AG10803 (cell line): ENCODE measurements at regions not wholly inside any gene's neighbourhood (a gene's known extent, or its start where the extent isn't known, plus 50 kb on each side); places are given as distances from the start of the nearest gene placed in this dataset.

Source experiments
- DNase-seq: peaks from one replicate; pipeline ENCODE4 v3.0.0; 2010; ENCODE audit warnings: low read depth
- H3K4me3 ChIP-seq: 2 replicates; pipeline ENCODE4 v1.5.1; 2011; ENCODE audit warnings: mild to moderate bottlenecking, low read length, control low read depth
- CTCF ChIP-seq: conservative IDR thresholded peaks from 2 replicates; pipeline ENCODE4 v1.5.1; 2011; ENCODE audit warnings: mild to moderate bottlenecking, low read length, control low read depth, inconsistent platforms

GRCh38 chr16:51916231-51916630 lies 630.7 kb downstream of the TOX3 start:
- DNase-seq, result no peak
- H3K4me3 ChIP-seq, result no peak overlapping the region
- no peak for TF ChIP-seq CTCF

DNA sequence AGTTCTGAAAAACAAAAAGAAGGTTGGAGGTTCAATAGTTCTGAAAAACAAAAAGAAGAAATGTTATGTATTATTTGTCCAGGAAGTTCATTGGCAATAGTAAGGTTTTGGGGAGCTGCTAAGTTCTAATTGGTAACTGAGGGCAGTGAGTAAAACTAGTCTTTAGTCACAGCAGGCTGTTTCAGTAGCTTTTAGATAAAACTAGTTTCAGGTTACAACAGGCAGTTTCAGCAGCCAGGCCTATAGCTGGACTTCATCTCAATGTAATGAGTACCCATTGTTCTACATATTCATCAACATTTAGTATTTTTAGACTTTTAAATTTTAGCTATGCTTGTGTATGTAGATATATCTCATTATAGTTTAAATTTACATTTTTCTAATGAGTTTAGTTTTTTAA lies 639.3 kb downstream of the TOX3 start:
- TF ChIP-seq CTCF, result no peak
- no peak for DNase-seq

DNA sequence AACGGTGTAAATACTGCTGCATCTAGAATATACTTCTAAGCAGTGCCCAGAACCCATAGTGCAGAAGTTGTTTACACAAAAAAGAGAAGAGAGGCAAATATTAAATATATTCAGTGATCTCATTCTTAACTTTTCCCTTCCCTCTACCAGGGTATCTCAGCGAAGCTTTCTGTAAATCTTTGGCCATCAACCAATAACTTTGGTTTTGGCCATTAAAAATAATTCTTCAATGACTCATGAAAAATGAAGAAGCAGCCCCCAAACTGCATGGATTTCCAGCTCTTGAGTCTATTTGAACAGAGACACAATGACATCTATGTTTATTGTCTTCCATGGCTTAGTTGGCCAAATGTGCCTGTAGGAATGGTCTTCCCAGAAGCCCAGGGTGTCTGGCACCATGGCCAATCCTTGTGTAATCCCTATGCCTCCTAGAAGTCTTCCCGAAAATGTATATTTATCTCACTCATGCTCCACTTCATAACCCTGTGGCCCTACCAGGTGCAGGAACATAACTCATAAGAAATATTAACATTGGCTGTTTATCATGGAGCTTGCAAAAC lies 646.6 kb downstream of the TOX3 start:
- H3K4me3 ChIP-seq, result no peak overlapping the region
- TF ChIP-seq CTCF, result no peak

More for the DNA sequence above, 639.3 kb downstream of the TOX3 start:
- no peak overlapping the region for H3K4me3 ChIP-seq

GRCh38 chr16:51898872-51899271 lies 648.1 kb downstream of the TOX3 start:
- no peak for TF ChIP-seq CTCF
- no peak overlapping the region for H3K4me3 ChIP-seq
- peak; percentile 11 for DNase-seq

More for the DNA sequence above, 646.6 kb downstream of the TOX3 start:
- DNase-seq, result no peak

- no peak overlapping the region for H3K4me3 ChIP-seq
- TF ChIP-seq CTCF, result no peak
- no peak for DNase-seq
These were observed 650.9 kb downstream of the TOX3 start for GRCh38 chr16:51896013-51896412.

DNA sequence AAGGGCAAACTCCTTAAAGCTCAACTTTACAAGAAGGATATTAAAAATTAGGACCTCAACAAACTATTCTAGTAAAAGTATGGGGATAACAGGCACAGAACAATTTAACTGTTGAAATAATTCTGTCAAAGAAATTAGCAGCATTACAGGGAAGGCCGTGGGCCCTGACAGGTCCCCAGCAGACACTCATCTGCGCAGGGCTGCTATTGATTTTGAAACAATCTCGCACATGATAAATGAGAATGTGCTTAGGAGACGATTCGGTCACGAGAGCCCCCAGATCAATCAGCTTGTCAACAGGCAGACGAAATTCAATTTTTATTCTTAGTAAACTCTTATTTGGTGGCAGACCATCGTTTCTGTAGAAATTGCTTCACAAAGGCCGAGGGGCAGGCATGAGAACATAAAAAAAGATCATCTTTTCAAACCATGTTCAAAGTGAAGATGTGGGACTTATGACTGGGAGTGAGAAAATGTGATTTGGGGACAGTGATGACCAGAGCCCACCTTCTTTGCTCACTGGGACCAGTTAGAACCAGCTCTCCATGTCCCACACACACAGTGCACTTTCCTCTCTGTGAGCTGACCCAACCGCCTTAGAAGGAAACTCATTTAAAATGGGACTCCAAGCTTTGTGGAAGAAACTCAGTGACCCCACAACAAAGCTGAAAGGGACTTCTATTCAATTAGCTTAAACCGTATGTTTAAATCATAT lies 654.5 kb downstream of the TOX3 start:
- no peak for DNase-seq
- TF ChIP-seq CTCF, result no peak
- H3K4me3 ChIP-seq, result no peak overlapping the region

DNA sequence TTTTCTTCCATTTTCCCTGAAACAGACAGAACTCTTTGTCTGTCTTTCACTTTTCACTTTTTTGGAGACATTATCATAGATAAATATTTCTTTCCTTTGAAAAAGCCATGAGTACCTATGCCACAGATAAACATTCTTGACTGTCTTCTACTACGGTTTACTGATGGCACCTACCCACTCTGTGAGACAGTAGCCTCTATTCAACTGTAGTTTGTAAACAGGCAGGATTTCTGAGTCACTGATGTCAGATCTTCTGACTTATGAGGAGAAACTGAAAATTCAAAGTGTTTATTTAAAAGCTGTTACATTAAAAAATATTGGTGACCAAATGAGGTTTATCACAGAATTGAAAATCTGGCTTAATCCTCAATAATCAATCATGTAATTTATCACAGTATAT lies 658.4 kb downstream of the TOX3 start:
- no peak for DNase-seq
- H3K4me3 ChIP-seq, result no peak overlapping the region
- no peak for TF ChIP-seq CTCF
